IMR-90 (cell line): ENCODE measurements at regions not wholly inside any gene's neighbourhood (a gene's known extent, or its start where the extent isn't known, plus 50 kb on each side); places are given as distances from the start of the nearest gene placed in this dataset.

Source experiments
- ATAC-seq: fragments of 200-7000 bp; cut with Tn5 transposase; 2 replicates; pipeline ENCODE4 v1.9.1; 2020; ENCODE audit warnings: low read depth, mild to moderate bottlenecking, moderate library complexity
- BruUV-seq: library from RNA; stranded (reverse); fragments of 400-500 nt; replicated peaks from 2 replicates; lab custom pipeline; 2021; lab: Mats Ljungman, UMichigan
- CTCF ChIA-PET: fragments of 300-600 bp; formaldehyde crosslinking; extraction: SDS; loops from one replicate; lab custom pipeline; 2021; ENCODE audit warnings: antibody characterized with exemption; lab: Yijun Ruan, JAX
- POLR2A ChIA-PET: fragments of 300-600 bp; sonication (Branson Sonifier 250); formaldehyde crosslinking; loops from one replicate; lab custom pipeline; 2022; ENCODE audit warnings: antibody characterized with exemption; ENCODE audit not compliant: unreplicated experiment; lab: Charles Lee
- DNase-seq: peaks from one replicate; pipeline ENCODE4 v3.0.0; 2013
- H2AFZ ChIP-seq: replicated peaks from 2 replicates; pipeline ENCODE3; 2013; ENCODE audit warnings: low read length, mild to moderate bottlenecking; ENCODE audit not compliant: poor library complexity
- H2AK5ac ChIP-seq: 2 replicates; pipeline ENCODE4 v1.6.1; 2013; ENCODE audit warnings: low read depth, low read length, inconsistent platforms
- H2AK9ac ChIP-seq: replicated peaks from 2 replicates; pipeline ENCODE3; 2013; ENCODE audit warnings: mild to moderate bottlenecking, low read depth, low read length, moderate library complexity; ENCODE audit not compliant: poor library complexity
- H2BK120ac ChIP-seq: 2 replicates; pipeline ENCODE4 v1.6.1; 2013; ENCODE audit warnings: low read depth, low read length, inconsistent platforms
- H2BK15ac ChIP-seq: 3 replicates; pipeline ENCODE4 v1.6.1; 2013; ENCODE audit warnings: low read depth, low read length, inconsistent platforms
- H2BK20ac ChIP-seq: 2 replicates; pipeline ENCODE4 v1.6.1; 2013; ENCODE audit warnings: low read depth, mild to moderate bottlenecking, inconsistent platforms, low read length, moderate library complexity
- H2BK5ac ChIP-seq: 2 replicates; pipeline ENCODE4 v1.6.1; 2013; ENCODE audit warnings: mild to moderate bottlenecking, low read depth, low read length, inconsistent platforms; ENCODE audit not compliant: poor library complexity, severe bottlenecking
- H3K14ac ChIP-seq: replicated peaks from 2 replicates; pipeline ENCODE4 v1.6.1; 2013; ENCODE audit warnings: low read depth, low read length, inconsistent platforms
- H3K18ac ChIP-seq: 2 replicates; pipeline ENCODE4 v1.6.1; 2013; ENCODE audit warnings: low read depth, low read length, control low read depth
- H3K23ac ChIP-seq: 2 replicates; pipeline ENCODE4 v1.6.1; 2013; ENCODE audit warnings: low read depth, low read length, inconsistent platforms
- H3K27ac ChIP-seq: 2 replicates; pipeline ENCODE4 v1.5.1; 2013; ENCODE audit warnings: mild to moderate bottlenecking, control low read depth, low read length; ENCODE audit not compliant: insufficient read depth
- H3K27me3 ChIP-seq: 2 replicates; pipeline ENCODE4 v1.6.1; 2013; ENCODE audit warnings: low read length; ENCODE audit not compliant: control insufficient read depth, insufficient read depth
- H3K36me3 ChIP-seq: 2 replicates; pipeline ENCODE4 v1.6.1; 2013; ENCODE audit warnings: low read length, mixed read lengths; ENCODE audit not compliant: control insufficient read depth, insufficient read depth
- H3K4ac ChIP-seq: 2 replicates; pipeline ENCODE4 v1.6.1; 2013; ENCODE audit warnings: low read depth, low read length, inconsistent platforms
- H3K4me1 ChIP-seq: 2 replicates; pipeline ENCODE4 v1.6.1; 2013; ENCODE audit warnings: low read length, mixed read lengths; ENCODE audit not compliant: control insufficient read depth, insufficient read depth
- H3K4me2 ChIP-seq: 2 replicates; pipeline ENCODE4 v1.6.1; 2013; ENCODE audit warnings: low read depth, mild to moderate bottlenecking, control low read depth, low read length, moderate library complexity
- H3K4me3 ChIP-seq: 2 replicates; pipeline ENCODE4 v1.5.1; 2013; ENCODE audit warnings: low read depth, mild to moderate bottlenecking, control low read depth, low read length, moderate library complexity; ENCODE audit not compliant: insufficient read depth
- H3K56ac ChIP-seq: 2 replicates; pipeline ENCODE4 v1.6.1; 2013; ENCODE audit warnings: low read length, inconsistent platforms; ENCODE audit not compliant: insufficient read depth; ENCODE audit errors: extremely low read depth
- H3K79me1 ChIP-seq, 2 experiments: 2 replicates each; pipeline ENCODE4 v1.6.1; 2013; ENCODE audit warnings: low read length in 2 of 2, inconsistent platforms in 1 of 2, low read depth in 1 of 2
- H3K9ac ChIP-seq: 2 replicates; pipeline ENCODE4 v1.6.1; 2013; ENCODE audit warnings: low read depth, low read length, control low read depth
- H3K9me1 ChIP-seq: 2 replicates; pipeline ENCODE4 v1.6.1; 2013; ENCODE audit warnings: low read length, inconsistent platforms; ENCODE audit not compliant: insufficient read depth
- H3K9me3 ChIP-seq: 2 replicates; pipeline ENCODE4 v1.6.1; 2013; ENCODE audit warnings: low read length; ENCODE audit not compliant: control insufficient read depth, insufficient read depth
- H4K20me1 ChIP-seq: 2 replicates; pipeline ENCODE4 v1.6.1; 2013; ENCODE audit warnings: low read length, inconsistent platforms; ENCODE audit not compliant: insufficient read depth
- H4K5ac ChIP-seq: 2 replicates; pipeline ENCODE4 v1.6.1; 2013; ENCODE audit warnings: mild to moderate bottlenecking, low read depth, low read length, control low read depth
- H4K8ac ChIP-seq, 2 experiments: 2 replicates each; pipeline ENCODE4 v1.6.1; 2013; ENCODE audit warnings: low read depth in 2 of 2, low read length in 2 of 2, control low read depth in 1 of 2, inconsistent platforms in 1 of 2
- H4K91ac ChIP-seq: 2 replicates; pipeline ENCODE4 v1.6.1; 2013; ENCODE audit warnings: low read depth, low read length, inconsistent platforms; ENCODE audit not compliant: insufficient read depth
- BHLHE40 ChIP-seq: fragments of 150-350 bp; IDR thresholded peaks from 2 replicates; pipeline ENCODE4 v1.6.1; 2016; ENCODE audit warnings: mild to moderate bottlenecking, low read depth, low read length
- CEBPB ChIP-seq: IDR thresholded peaks from 2 replicates; pipeline ENCODE4 v1.6.1; 2012; ENCODE audit warnings: low read depth, low read length, improper control_type of control experiment
- FOS ChIP-seq: fragments of 150-350 bp; IDR thresholded peaks from 2 replicates; pipeline ENCODE4 v1.6.1; 2016; ENCODE audit warnings: low read depth, low read length
- MAFK ChIP-seq: IDR thresholded peaks from 2 replicates; pipeline ENCODE4 v1.6.1; 2012; ENCODE audit warnings: low read depth, low read length, improper control_type of control experiment
- MAZ ChIP-seq: IDR thresholded peaks from 2 replicates; pipeline ENCODE4 v1.6.1; 2012; ENCODE audit warnings: low read depth, mild to moderate bottlenecking, low read length, improper control_type of control experiment, moderate library complexity, borderline replicate concordance
- NFE2L2 ChIP-seq: fragments of 150-350 bp; IDR thresholded peaks from 2 replicates; pipeline ENCODE4 v1.6.1; 2016; ENCODE audit warnings: low read depth, mild to moderate bottlenecking, low read length
- POLR2A ChIP-seq: IDR thresholded peaks from 2 replicates; pipeline ENCODE4 v1.6.1; 2012; ENCODE audit warnings: mild to moderate bottlenecking, low read depth, low read length
- RAD21 ChIP-seq: IDR thresholded peaks from 2 replicates; pipeline ENCODE4 v1.6.1; 2012; ENCODE audit warnings: low read length, improper control_type of control experiment
- RCOR1 ChIP-seq: IDR thresholded peaks from 2 replicates; pipeline ENCODE4 v1.6.1; 2012; ENCODE audit warnings: mild to moderate bottlenecking, low read length, improper control_type of control experiment; ENCODE audit not compliant: insufficient replicate concordance
- SMC3 ChIP-seq: fragments of 150-350 bp; IDR thresholded peaks from 2 replicates; pipeline ENCODE4 v1.6.1; 2016; ENCODE audit warnings: low read depth, mild to moderate bottlenecking, antibody characterized with exemption, low read length, moderate library complexity
- WGBS, 2 experiments: methylation state at CpG; one replicate each; pipeline versions ENCODE4 v1.1.5 to v1.1.7; 2013; ENCODE audit warnings: missing lambda C conversion rate in 2 of 2; ENCODE audit not compliant: insufficient read length in 1 of 2; ENCODE audit errors: extremely low coverage in 2 of 2; 5-methylcytosine and 5-hydroxymethylcytosine counted together
- dilution Hi-C: fragments of 300-500 bp; cut with HindIII; formaldehyde crosslinking; loops from one replicate; pipeline ENCODE4 v1.14.3; 2018; ENCODE audit warnings: low sequenced_read_pairs; ENCODE audit not compliant: unreplicated experiment
- in situ Hi-C: fragments of 300-500 bp; cut with MboI; formaldehyde crosslinking; loops from 3 replicates; pipeline ENCODE4 v1.14.3; 2019; ENCODE audit warnings: low sequenced_read_pairs, inconsistent platforms, mixed read lengths
- intact Hi-C: fragments of 100-400 bp; cut with micrococcal nuclease; formaldehyde crosslinking; loops from 2 replicates; pipeline ENCODE4 v1.10.0; 2022
- TF ChIP-seq, protein P1 (sequence below): fragments of 150-350 bp; IDR thresholded peaks from 2 replicates; pipeline ENCODE4 v1.6.1; 2016; ENCODE audit warnings: low read depth, mild to moderate bottlenecking, low read length, moderate library complexity, borderline replicate concordance
- TF ChIP-seq, protein P2 (sequence below): fragments of 150-350 bp; IDR thresholded peaks from 2 replicates; pipeline ENCODE4 v1.6.1; 2017; ENCODE audit warnings: mild to moderate bottlenecking, antibody characterized with exemption, low read length, low read depth
- TF ChIP-seq, protein P3 (sequence below): conservative IDR thresholded peaks from 2 replicates; pipeline ENCODE4 v1.5.1; 2012; ENCODE audit warnings: mild to moderate bottlenecking, low read depth, low read length, improper control_type of control experiment

DNA sequence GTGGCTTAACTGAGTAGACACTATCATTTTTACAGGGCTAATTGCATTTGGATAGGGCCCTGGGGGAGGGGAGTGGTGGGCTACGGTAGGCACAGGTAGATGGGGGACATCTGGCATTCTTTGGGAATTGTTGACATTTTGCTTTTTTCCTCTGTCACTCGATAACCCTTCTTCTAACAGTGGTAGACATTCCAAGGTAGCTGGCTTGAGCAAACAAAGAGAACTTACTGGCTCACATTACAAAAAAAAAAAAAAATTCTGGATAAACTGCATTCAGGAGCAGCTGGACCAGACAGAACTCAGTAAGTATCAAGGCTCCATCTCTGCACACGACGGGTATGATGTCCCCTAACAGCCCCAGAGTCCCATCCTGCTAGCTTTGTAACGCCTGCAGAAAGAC, 585.2 kb downstream of the ZNF608 start (continued):
- TF ChIP-seq, protein P1, sequence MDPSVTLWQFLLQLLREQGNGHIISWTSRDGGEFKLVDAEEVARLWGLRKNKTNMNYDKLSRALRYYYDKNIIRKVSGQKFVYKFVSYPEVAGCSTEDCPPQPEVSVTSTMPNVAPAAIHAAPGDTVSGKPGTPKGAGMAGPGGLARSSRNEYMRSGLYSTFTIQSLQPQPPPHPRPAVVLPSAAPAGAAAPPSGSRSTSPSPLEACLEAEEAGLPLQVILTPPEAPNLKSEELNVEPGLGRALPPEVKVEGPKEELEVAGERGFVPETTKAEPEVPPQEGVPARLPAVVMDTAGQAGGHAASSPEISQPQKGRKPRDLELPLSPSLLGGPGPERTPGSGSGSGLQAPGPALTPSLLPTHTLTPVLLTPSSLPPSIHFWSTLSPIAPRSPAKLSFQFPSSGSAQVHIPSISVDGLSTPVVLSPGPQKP, result no peak
- no peak for TF ChIP-seq RCOR1

DNA sequence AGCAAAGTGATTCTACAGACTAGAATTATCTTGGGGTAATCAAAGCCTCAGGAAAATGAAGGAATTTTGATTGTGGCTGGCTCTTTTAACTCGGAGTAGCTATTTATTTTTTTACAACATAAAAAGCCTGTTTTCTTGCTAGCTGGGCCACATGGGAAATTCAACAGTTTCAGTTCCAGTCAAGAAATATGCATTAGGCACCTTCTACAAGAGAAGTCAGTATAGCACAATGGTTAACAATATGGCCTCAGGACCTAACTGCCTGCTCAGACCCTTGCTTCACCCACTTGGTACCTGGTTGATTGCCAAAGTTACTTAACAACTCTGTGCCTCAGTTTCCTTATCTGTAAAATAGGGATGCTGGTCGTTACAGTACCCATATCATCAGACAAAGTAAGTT, 586.2 kb downstream of the ZNF608 start:
- in situ Hi-C loops, result no loop called here
- Histone ChIP-seq H3K4ac (no peak overlapping the region), H3K79me1 (no peaks in the 10 kb centered on the region), H2BK5ac (no peak overlapping the region), H4K20me1 (no peaks in the 10 kb centered on the region), H3K27me3 (no peaks in the 10 kb centered on the region), H3K23ac (no peak overlapping the region), H2AK5ac (no peak overlapping the region), H3K4me3 (no peak overlapping the region), H2AK9ac (no peak overlapping the region), H3K9ac (no peak overlapping the region), H2BK15ac (no peak overlapping the region), H3K56ac (no peak overlapping the region), H3K27ac (no peak overlapping the region), H4K91ac (no peak overlapping the region), H3K9me1 (peaks cover 3% of the 10 kb centered on the region), H3K9me3 (peaks cover 5% of the 10 kb centered on the region), H4K5ac (no peak overlapping the region), H3K18ac (no peak overlapping the region), H2AFZ (no peak overlapping the region), H3K14ac (no peak overlapping the region), H3K4me1 (no peaks in the 10 kb centered on the region), H4K8ac (no peak overlapping the region), H3K4me2 (no peak overlapping the region), H2BK20ac (no peak overlapping the region), H3K36me3 (no peaks in the 10 kb centered on the region), H2BK120ac (no peak overlapping the region)
- WGBS, 2 experiments, result no CpG with 5 or more reads among the region's 2 CpGs
- ATAC-seq (no peak), DNase-seq (no peak)
- dilution Hi-C loops, result no loop called here
- POLR2A ChIA-PET, result no interaction called here
- intact Hi-C loops, result no loop called here
- BruUV-seq, result no TSS peak
- CTCF ChIA-PET, result no interaction called here
- TF ChIP-seq POLR2A (no peak), RCOR1 (no peak), BHLHE40 (no peak), FOS (no peak), SMC3 (no peak), RAD21 (no peak), MAZ (no peak), CEBPB (no peak), MAFK (no peak), NFE2L2 (no peak)
- TF ChIP-seq, protein P1, result no peak
- TF ChIP-seq, protein P2, sequence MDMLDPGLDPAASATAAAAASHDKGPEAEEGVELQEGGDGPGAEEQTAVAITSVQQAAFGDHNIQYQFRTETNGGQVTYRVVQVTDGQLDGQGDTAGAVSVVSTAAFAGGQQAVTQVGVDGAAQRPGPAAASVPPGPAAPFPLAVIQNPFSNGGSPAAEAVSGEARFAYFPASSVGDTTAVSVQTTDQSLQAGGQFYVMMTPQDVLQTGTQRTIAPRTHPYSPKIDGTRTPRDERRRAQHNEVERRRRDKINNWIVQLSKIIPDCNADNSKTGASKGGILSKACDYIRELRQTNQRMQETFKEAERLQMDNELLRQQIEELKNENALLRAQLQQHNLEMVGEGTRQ, result no peak
- TF ChIP-seq, protein P3, sequence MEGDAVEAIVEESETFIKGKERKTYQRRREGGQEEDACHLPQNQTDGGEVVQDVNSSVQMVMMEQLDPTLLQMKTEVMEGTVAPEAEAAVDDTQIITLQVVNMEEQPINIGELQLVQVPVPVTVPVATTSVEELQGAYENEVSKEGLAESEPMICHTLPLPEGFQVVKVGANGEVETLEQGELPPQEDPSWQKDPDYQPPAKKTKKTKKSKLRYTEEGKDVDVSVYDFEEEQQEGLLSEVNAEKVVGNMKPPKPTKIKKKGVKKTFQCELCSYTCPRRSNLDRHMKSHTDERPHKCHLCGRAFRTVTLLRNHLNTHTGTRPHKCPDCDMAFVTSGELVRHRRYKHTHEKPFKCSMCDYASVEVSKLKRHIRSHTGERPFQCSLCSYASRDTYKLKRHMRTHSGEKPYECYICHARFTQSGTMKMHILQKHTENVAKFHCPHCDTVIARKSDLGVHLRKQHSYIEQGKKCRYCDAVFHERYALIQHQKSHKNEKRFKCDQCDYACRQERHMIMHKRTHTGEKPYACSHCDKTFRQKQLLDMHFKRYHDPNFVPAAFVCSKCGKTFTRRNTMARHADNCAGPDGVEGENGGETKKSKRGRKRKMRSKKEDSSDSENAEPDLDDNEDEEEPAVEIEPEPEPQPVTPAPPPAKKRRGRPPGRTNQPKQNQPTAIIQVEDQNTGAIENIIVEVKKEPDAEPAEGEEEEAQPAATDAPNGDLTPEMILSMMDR, result no peak
